ENCODE measurements at regions not wholly inside any gene's neighbourhood (a gene's known extent, or its start where the extent isn't known, plus 50 kb on each side); places are given as distances from the start of the nearest gene placed in this dataset.

DNA sequence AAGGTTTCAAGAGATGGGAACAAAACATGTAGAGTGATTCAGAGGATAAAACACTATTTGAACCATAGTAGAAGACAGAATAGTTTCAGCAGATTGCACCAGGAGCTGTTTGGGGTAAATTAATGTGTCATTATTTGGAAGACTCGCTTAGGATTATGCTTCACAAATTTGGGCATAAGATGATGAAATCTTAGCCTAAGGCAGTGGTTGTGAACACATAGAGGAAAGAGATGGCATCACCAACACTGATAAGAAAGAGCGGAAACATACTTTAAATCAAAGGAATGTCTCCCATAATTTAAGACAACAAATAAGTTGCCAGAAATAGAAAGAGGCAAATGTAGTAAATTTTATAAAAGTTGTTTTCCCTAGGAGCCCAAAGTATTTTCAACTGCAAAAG lies 66.1 kb upstream of the TBCA start:
- no peak for DNase-seq

- DNase-seq, result no peak
Observed at GRCh38 chr5:77841616-77842015, 65.5 kb upstream of the TBCA start.

DNA sequence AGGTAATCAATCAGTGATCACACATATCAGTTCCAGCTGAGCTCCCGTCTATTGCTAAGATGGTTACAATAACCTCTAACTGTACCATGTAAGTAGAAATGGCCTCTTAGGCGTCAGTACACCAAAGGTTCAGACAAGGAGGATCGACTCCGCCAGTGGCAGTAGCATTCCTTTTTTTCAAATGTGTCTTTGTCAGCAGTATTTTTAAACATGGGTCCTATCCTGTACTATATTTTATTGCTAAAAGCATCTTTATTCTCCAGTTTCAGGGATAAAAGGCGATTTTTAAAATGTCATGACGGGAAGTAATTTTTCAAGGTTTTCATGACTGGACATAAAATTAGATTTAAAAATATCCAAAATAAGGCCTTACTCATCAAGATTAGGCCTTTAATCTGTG lies 64.8 kb upstream of the TBCA start:
- no peak for DNase-seq

DNA sequence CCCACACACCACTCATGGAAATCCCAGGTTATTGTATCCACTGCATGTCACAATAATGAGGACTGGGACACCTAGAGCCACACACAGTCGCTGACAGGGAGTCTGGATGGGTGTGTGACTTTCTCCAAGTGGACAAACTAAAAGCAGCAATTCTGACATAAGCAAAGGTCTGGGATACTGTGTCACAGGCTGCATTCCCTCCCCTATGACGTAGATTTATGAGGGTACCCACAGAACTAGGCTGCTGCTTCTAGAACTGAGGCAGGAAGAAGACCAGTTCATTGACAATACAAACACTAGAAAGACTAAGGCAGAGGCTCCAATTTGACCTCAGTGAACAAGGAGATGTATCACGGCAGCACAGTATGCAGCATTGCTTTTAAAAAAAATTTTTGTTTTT lies 63.6 kb upstream of the TBCA start:
- DNase-seq, result no peak

DNA sequence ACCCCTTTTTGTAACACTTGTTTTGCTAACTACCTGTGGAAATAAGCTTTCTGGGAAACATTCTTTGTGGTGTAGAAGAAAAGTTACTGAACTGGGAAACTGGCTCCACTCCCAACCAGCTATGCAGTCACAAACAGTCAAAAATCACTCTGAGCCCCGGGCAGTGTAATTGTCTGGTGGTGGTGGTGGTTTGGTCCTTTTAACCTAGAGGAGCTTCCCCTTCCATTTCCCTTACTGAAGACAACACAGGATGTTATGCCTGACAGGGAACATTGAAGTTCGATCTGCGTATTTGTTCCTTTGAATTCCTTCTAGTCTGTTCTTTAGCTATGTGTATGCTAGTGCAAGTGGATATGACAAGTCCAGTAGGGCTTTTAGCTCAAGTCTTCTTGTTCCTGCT lies 56.8 kb upstream of the TBCA start:
- DNase-seq, result no peak

DNA sequence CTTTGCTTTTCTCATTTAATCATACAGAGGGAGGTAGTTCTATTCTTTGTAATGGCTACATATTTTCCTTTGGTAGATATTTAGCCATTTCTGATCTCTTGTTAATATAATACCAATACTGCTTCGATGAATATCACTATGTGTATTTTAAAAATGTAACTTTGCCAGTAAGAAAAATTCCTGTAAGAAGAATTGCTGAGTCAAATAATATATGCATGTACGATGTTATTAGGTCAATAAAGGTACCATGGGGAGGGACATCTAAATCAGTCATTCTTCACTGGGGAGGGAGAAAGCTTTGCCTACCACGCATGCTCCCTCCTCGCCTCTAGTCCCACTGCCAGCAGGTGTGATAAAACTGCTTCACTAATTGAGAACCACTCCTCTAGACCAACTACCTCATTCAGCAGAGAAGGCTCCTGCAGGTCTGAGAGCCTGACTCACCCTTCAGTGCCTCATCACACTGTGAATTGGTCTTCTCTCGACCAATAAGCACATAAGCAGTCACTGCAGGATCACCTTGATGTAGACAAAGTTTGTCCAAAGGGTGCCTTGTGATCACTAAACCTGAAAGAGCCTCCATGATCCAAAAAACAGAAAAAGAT lies 56.1 kb upstream of the TBCA start:
- DNase-seq, result no peak

GRCh38 chr5:77828445-77828844 lies 52.3 kb upstream of the TBCA start:
- DNase-seq, result no peak

Measured in NCI-H2081 treated with DMSO at 0.1 percent for 48 hours (cell line).